ENCODE measurements at regions not wholly inside any gene's neighbourhood (a gene's known extent, or its start where the extent isn't known, plus 50 kb on each side); places are given as distances from the start of the nearest gene placed in this dataset.

GRCh38 chr5:4700871-4701270 lies 439.3 kb upstream of the ADAMTS16 start:
- TF ChIP-seq MAX (IDR thresholded peaks at IDR 0.05) = no peak
- no peak for TF ChIP-seq YY1 (IDR thresholded peaks at IDR 0.05; ENCODE audit: low read depth)
- no peak for TF ChIP-seq EP300 (IDR thresholded peaks at IDR 0.05; ENCODE audit: borderline replicate concordance)

All from Ishikawa (cell line).